CD4-positive, alpha-beta T cell (primary cell): ENCODE measurements at regions not wholly inside any gene's neighbourhood (a gene's known extent, or its start where the extent isn't known, plus 50 kb on each side); places are given as distances from the start of the nearest gene placed in this dataset.

Experiments
- ATAC-seq: fragments of 200-7000 bp; cut with Tn5 transposase; one replicate; pipeline ENCODE4 v1.10.0; 2022; ENCODE audit warnings: mild to moderate bottlenecking; ENCODE audit not compliant: poor library complexity
- CTCF ChIA-PET: fragments of 350-600 bp; sonication (Branson Sonifier 250); formaldehyde crosslinking; loops from one replicate; lab custom pipeline; 2021; ENCODE audit warnings: antibody characterized with exemption, inconsistent platforms; lab: Charles Lee
- POLR2A ChIA-PET: fragments of 350-600 bp; sonication (Branson Sonifier 250); formaldehyde crosslinking; loops from one replicate; lab custom pipeline; 2021; ENCODE audit warnings: antibody characterized with exemption, inconsistent platforms; lab: Charles Lee
- DNase-seq, 14 experiments: peaks; one replicate each; pipeline ENCODE4 v3.0.0-alpha.2; 2013 to 2020; ENCODE audit warnings: mixed read lengths in 2 of 14
- H3K27ac ChIP-seq, 2 donors: one replicate each; pipeline versions ENCODE4 v1.5.1 to v1.7.0; 2013; ENCODE audit warnings: low read length in 2 of 2, low read depth in 1 of 2, mild to moderate bottlenecking in 1 of 2
- H3K27me3 ChIP-seq, 2 experiments: 1 replicate in 1 of 2; 2 replicates in 1 of 2; pipeline versions ENCODE4 v1.6.1 to v1.7.0; 2013; ENCODE audit warnings: low read length in 2 of 2, control low read depth in 1 of 2, mild to moderate bottlenecking in 1 of 2, moderate library complexity in 1 of 2; ENCODE audit not compliant: insufficient read depth in 2 of 2, control insufficient read depth in 1 of 2
- H3K36me3 ChIP-seq: one replicate; pipeline ENCODE4 v1.6.1; 2013; ENCODE audit warnings: low read length, control low read depth; ENCODE audit not compliant: insufficient read depth
- H3K4me1 ChIP-seq: one replicate; pipeline ENCODE4 v1.6.1; 2013; ENCODE audit warnings: low read length, control low read depth; ENCODE audit not compliant: insufficient read depth
- H3K4me3 ChIP-seq: one replicate; pipeline ENCODE4 v1.5.1; 2013; ENCODE audit warnings: mild to moderate bottlenecking, low read length, moderate library complexity
- H3K9me3 ChIP-seq, 2 experiments: 1 replicate in 1 of 2; 2 replicates in 1 of 2; pipeline versions ENCODE4 v1.6.1 to v1.7.0; 2013; ENCODE audit warnings: low read length in 2 of 2, mild to moderate bottlenecking in 2 of 2, control low read depth in 1 of 2, moderate library complexity in 1 of 2; ENCODE audit not compliant: control insufficient read depth in 1 of 2, insufficient read depth in 1 of 2
- H3K27ac Mint-ChIP-seq: one replicate; pipeline ENCODE4 v1.8.0; 2020; ENCODE audit warnings: mixed read lengths
- H3K27me3 Mint-ChIP-seq: one replicate; pipeline ENCODE4 v1.8.0; 2021; ENCODE audit warnings: mixed read lengths
- H3K36me3 Mint-ChIP-seq: one replicate; pipeline ENCODE4 v1.8.0; 2021; ENCODE audit warnings: low read depth, mixed read lengths
- H3K4me1 Mint-ChIP-seq: one replicate; pipeline ENCODE4 v1.8.0; 2021; ENCODE audit warnings: low read depth, mixed read lengths
- H3K4me3 Mint-ChIP-seq: one replicate; pipeline ENCODE4 v1.8.0; 2020; ENCODE audit warnings: mild to moderate bottlenecking, mixed read lengths
- H3K9me3 Mint-ChIP-seq: one replicate; pipeline ENCODE4 v1.8.0; 2020; ENCODE audit warnings: mixed read lengths
- intact Hi-C, 2 experiments: fragments of 100-400 bp; cut with DNase I in 1 of 2; cut with micrococcal nuclease in 1 of 2; formaldehyde crosslinking; loops; one replicate each; pipeline versions ENCODE4 v1.15.1 to v1.9.0; 2023 to 2025; cut with DNase I, micrococcal nuclease
- TF ChIP-seq, protein P1 (sequence below): fragments of 200-600 bp; IDR thresholded peaks from one replicate; pipeline ENCODE4 v1.8.0; 2022; ENCODE audit warnings: antibody characterized with exemption, mild to moderate bottlenecking

DNA sequence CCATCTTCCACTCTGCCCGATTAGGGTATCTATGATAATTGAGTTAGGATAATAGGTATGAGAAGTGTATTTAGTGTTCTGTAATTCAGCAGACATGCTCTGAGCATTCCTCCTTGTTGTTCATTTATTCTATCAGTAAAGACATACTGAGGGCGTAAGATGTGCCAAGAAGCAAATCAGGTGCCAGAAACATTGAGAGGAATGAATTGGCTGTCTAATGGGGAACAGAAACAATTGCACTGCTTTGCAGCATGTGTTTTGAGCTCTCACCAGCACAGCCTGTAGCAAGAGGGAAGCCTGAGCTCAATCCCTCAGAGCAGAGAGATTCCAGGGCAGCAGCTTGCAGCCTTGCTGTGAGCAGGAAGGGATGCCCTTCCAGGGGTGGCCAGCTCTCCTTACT, 589.3 kb downstream of the BCL11B start:
- H3K9me3 Mint-ChIP-seq: peaks cover 4% of the 10 kb centered on the region
- H3K4me3 Mint-ChIP-seq: no peak overlapping the region
- no peak for DNase-seq
- intact Hi-C loops: no loop called here
- peaks cover 0 to 4% of the 10 kb centered on the region in 2 experiments for H3K27me3 ChIP-seq
- H3K4me3 ChIP-seq: no peak overlapping the region
- no peak for ATAC-seq
- POLR2A ChIA-PET: no interaction called here
- CTCF ChIA-PET: no interaction called here
- H3K27ac ChIP-seq: no peak overlapping the region
- no peaks in the 10 kb centered on the region for H3K4me1 ChIP-seq
- H3K9me3 ChIP-seq: peaks cover 0 to 3% of the 10 kb centered on the region in 2 experiments
- H3K4me1 Mint-ChIP-seq: no peaks in the 10 kb centered on the region
- H3K27ac Mint-ChIP-seq: no peak overlapping the region
- H3K27me3 Mint-ChIP-seq: no peaks in the 10 kb centered on the region
- H3K36me3 Mint-ChIP-seq: no peaks in the 10 kb centered on the region
- H3K36me3 ChIP-seq: no peaks in the 10 kb centered on the region
- TF ChIP-seq, protein P1, sequence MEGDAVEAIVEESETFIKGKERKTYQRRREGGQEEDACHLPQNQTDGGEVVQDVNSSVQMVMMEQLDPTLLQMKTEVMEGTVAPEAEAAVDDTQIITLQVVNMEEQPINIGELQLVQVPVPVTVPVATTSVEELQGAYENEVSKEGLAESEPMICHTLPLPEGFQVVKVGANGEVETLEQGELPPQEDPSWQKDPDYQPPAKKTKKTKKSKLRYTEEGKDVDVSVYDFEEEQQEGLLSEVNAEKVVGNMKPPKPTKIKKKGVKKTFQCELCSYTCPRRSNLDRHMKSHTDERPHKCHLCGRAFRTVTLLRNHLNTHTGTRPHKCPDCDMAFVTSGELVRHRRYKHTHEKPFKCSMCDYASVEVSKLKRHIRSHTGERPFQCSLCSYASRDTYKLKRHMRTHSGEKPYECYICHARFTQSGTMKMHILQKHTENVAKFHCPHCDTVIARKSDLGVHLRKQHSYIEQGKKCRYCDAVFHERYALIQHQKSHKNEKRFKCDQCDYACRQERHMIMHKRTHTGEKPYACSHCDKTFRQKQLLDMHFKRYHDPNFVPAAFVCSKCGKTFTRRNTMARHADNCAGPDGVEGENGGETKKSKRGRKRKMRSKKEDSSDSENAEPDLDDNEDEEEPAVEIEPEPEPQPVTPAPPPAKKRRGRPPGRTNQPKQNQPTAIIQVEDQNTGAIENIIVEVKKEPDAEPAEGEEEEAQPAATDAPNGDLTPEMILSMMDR: no peak

DNA sequence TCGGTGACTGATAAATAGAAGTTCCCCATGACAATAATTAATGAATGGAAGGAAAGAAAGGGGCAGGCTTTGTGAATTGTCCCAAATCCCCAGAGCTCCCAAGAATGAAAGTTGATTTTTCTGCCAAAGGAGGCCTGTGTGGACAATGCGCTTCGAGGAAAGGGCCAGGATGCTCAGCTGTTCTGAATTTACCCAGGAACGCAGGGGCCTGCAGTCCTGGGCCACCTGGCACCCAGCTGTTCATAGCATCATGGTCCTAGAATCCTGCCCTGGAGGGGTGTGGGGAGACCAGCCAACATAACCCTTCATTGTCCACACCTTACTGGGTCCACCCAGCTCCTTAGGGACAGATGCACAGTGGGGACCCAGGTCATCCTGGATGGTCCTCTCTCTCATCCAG, 587.5 kb downstream of the BCL11B start:
- no peak overlapping the region for H3K4me3 ChIP-seq
- ATAC-seq (no peak), DNase-seq (no peak)
- intact Hi-C loops: no loop called here
- peaks cover 0 to 4% of the 10 kb centered on the region in 2 experiments for H3K27me3 ChIP-seq
- H3K9me3 Mint-ChIP-seq: no peaks in the 10 kb centered on the region
- no peak overlapping the region for H3K4me3 Mint-ChIP-seq
- no peaks in the 10 kb centered on the region for H3K27me3 Mint-ChIP-seq
- no peak overlapping the region for H3K27ac ChIP-seq
- CTCF ChIA-PET: no interaction called here
- no peaks in the 10 kb centered on the region for H3K36me3 ChIP-seq
- no peaks in the 10 kb centered on the region for H3K4me1 ChIP-seq
- H3K27ac Mint-ChIP-seq: no peak overlapping the region
- H3K4me1 Mint-ChIP-seq: peaks cover under 1% of the 10 kb centered on the region
- no peaks in the 10 kb centered on the region for H3K36me3 Mint-ChIP-seq
- POLR2A ChIA-PET: interaction anchor here (0.7 kb wide), 1 partner anchor 10 kb away, joined by 3 read pairs; no protein-coding TSS in a partner anchor
- TF ChIP-seq, protein P1: no peak
- H3K9me3 ChIP-seq: no peaks in the 10 kb centered on the region

DNA sequence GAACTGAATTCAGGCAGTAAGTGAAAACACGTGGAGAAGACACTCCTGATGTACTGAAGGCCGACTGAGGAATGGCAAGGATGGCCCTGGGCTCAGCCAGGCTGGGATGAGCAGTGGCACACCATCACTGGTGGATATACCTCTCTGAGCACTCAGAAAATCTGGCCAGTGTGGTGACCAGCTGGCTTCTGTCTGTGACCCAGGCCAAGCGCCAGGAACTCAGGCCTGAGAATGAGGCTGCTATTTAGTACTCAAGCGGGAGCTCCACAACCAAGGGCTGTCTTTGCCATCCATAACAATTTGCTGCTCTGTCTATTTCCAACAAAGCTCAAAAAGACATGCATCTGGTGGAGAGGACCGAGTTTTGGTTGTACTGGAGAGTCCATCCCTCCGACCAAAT, 586.3 kb downstream of the BCL11B start:
- TF ChIP-seq, protein P1: no peak
- H3K36me3 Mint-ChIP-seq: no peaks in the 10 kb centered on the region
- intact Hi-C loops: no loop called here
- H3K9me3 ChIP-seq: no peaks in the 10 kb centered on the region
- H3K36me3 ChIP-seq: no peaks in the 10 kb centered on the region
- ATAC-seq (no peak), DNase-seq (no peak)
- POLR2A ChIA-PET: no interaction called here
- no peaks in the 10 kb centered on the region for H3K9me3 Mint-ChIP-seq
- H3K27ac ChIP-seq: no peak overlapping the region
- no peak overlapping the region for H3K4me3 Mint-ChIP-seq
- CTCF ChIA-PET: interaction anchor here (1.1 kb wide), 1 partner anchor 17 kb away, joined by 3 read pairs; no protein-coding TSS in a partner anchor
- no peaks in the 10 kb centered on the region for H3K4me1 ChIP-seq
- no peak overlapping the region for H3K27ac Mint-ChIP-seq
- peaks cover 5% of the 10 kb centered on the region for H3K4me1 Mint-ChIP-seq
- H3K4me3 ChIP-seq: no peak overlapping the region
- H3K27me3 ChIP-seq: peaks cover 0 to 4% of the 10 kb centered on the region in 2 experiments
- H3K27me3 Mint-ChIP-seq: no peaks in the 10 kb centered on the region
